Cardiac fibroblast (primary cell): ENCODE measurements at regions not wholly inside any gene's neighbourhood (a gene's known extent, or its start where the extent isn't known, plus 50 kb on each side); places are given as distances from the start of the nearest gene placed in this dataset.

Experiments
- DNase-seq, 2 donors: peaks; one replicate each; pipeline versions ENCODE4 v3.0.0 to v3.0.0-alpha.2; 2010; ENCODE audit warnings: low read depth in 2 of 2
- H3K4me3 ChIP-seq, 2 donors: replicated peaks in 1 of 2; 1 replicate in 1 of 2; 2 replicates in 1 of 2; pipeline ENCODE4 v1.5.1; 2011; ENCODE audit warnings: low read depth in 2 of 2, low read length in 2 of 2, mild to moderate bottlenecking in 2 of 2, moderate library complexity in 1 of 2
- TF ChIP-seq, protein P1 (sequence below): IDR thresholded peaks from one replicate; pipeline ENCODE4 v1.5.1; 2011; ENCODE audit warnings: low read depth, mild to moderate bottlenecking, low read length, inconsistent platforms

DNA sequence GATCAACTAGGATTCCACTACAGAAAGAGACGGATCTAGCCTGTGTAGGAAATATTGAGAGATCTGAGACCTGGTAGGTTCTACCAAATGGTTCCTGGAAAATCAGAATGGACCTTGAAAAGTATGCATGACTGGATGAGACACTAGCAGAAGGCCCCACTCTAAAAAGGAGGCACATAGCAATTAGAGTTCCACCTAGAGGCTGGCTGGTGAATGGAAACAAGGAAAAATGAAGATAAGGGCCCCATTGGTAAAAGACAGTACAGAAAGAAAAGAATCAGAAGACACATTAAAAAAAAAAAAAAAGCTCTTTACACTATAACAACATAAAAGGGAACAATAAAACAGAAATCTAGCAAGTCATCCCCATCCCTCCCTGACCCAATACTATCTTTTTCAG is 518.5 kb downstream of the NR2F1-AS1 start:
- TF ChIP-seq, protein P1, sequence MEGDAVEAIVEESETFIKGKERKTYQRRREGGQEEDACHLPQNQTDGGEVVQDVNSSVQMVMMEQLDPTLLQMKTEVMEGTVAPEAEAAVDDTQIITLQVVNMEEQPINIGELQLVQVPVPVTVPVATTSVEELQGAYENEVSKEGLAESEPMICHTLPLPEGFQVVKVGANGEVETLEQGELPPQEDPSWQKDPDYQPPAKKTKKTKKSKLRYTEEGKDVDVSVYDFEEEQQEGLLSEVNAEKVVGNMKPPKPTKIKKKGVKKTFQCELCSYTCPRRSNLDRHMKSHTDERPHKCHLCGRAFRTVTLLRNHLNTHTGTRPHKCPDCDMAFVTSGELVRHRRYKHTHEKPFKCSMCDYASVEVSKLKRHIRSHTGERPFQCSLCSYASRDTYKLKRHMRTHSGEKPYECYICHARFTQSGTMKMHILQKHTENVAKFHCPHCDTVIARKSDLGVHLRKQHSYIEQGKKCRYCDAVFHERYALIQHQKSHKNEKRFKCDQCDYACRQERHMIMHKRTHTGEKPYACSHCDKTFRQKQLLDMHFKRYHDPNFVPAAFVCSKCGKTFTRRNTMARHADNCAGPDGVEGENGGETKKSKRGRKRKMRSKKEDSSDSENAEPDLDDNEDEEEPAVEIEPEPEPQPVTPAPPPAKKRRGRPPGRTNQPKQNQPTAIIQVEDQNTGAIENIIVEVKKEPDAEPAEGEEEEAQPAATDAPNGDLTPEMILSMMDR = peak; percentile 36
- DNase-seq = peak; percentile 24 to 33
- H3K4me3 ChIP-seq = no peak overlapping the region

DNA sequence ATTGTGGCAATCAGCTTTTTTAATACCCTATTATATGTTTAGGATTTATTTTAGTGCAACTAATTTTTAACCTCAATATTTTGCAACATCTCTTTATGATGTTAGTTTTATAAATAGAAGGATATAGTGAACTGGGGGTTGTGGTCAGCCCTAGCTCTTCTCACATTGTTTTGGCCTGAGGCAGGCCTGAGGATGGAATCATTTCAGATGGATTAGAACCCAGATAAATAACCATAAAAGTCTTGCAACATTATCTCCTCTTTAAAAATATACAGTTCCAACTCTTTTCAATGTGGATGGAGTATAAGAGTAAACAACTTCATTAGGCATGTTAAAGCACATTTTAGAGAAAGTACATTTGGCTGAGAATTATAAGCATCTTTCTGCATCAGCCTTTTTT is 522.7 kb downstream of the NR2F1-AS1 start:
- no peak overlapping the region for H3K4me3 ChIP-seq
- peak; percentile 62 to 78 for DNase-seq
- TF ChIP-seq, protein P1 = no peak

DNA sequence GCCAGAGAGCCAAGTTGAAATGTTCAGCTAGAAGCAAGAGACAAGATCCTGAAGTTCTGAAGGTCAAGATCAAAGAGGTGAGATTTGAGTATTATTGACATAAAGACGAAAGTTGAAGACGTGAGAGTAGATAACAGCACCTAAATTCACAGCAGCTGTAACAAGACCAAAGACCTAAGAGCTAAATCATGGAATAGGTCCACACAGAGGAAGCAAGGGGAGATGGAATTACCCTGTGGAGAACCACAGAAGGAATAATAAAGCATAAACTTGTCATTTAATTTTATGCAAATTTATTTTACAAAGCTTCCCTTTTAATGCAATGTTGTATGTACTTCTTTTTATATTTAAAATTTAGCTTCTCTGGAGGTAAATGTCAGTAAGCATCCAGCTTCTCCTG is 523.7 kb downstream of the NR2F1-AS1 start:
- no peak overlapping the region for H3K4me3 ChIP-seq
- TF ChIP-seq, protein P1 = no peak
- no peak for DNase-seq

DNA sequence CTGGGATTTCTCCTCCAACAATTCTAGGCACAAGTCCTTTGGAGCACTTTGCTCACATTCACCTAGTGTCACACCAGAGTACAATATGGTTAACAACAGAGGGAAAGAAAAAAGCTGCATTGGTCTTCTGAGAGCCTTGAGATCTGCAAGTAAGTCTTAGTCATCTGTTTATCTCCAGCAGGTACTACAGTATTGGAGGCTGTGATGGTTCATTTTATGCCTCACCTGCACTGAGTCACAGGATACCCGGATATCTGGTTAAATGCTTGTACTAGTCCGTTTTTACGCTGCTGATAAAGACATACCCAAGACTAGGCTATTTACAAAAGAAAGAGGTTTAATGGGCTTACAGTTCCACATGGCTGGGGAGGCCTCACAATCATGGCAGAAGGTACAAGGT is 525.0 kb downstream of the NR2F1-AS1 start:
- TF ChIP-seq, protein P1 = no peak
- no peak for DNase-seq
- H3K4me3 ChIP-seq = no peak overlapping the region

DNA sequence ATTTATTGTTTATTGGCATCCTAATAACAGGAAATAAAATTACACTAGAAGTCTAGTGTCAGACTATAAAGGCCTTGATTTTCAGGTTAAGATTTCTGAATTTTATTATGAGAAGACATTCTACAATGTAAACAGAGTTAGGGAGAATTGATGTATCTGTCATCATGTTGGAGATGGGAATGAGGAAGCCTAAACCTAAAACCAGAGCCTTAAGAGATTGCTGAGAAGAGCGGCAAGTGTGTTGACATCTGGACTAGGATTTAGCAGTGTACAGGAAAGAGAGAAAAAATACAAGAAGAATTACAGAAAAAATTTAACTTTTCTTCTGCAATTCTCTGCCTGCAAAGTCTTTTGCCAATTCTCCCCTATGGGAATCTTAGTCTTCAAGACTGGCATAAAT is 525.5 kb downstream of the NR2F1-AS1 start:
- H3K4me3 ChIP-seq = no peak overlapping the region
- TF ChIP-seq, protein P1 = no peak
- DNase-seq = no peak

DNA sequence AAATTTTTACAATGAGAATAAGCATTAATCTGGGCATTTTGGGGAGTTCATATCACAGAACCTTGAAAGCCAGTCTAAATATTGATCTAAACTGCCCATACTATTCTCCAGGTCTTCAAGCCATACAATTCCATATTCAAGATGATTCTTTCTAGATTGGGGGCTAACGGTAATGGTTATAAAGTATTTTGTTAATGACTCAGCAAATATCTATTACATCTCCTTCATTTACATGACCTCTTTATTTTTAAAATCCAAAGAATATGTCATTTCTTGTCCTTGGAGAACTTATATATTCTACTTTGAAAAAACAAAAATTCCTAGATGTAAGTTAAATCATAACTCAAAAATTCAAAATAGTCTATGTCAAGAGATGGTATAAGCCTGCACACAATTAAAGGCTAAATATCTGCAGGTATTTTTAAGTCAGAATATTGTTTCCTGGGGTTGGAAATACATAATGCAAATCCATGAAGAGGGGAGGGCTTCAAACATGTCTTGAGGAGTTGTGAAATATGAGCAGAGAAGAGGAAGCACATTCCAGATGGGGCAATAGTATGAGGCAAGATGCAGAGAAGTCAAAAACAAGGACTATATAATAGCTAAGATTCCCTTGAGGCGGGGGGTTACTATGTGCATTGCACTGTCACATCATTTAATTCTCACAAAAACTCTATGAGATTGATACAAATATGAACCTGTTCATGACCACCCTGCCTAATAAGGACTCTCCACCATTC is 526.4 kb downstream of the NR2F1-AS1 start:
- no peak overlapping the region for H3K4me3 ChIP-seq
- peak; percentile 79 to 82 for DNase-seq
- TF ChIP-seq, protein P1 = no peak

DNA sequence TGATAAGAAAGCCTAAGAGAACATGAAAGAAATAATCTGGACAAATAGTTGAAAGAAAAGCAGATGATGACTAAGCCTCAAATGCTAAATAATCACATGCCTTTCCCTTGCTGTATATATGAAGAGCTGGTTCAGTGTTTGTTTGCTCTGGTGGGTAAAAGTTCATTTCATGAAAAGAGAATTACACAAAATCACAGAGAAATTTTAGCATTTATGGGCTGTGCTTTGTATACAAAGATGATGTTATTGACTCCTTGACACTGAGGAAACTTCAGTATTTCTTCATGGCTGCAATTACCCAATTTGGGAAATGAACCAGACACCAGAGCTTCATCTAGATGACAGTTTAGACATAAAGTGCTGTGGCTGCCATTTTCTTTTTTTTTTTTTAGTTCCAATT is 527.2 kb downstream of the NR2F1-AS1 start:
- TF ChIP-seq, protein P1 = no peak
- H3K4me3 ChIP-seq = no peak overlapping the region
- DNase-seq = peak; percentile 56 to 68
